SK-N-SH (cell line): ENCODE measurements at regions not wholly inside any gene's neighbourhood (a gene's known extent, or its start where the extent isn't known, plus 50 kb on each side); places are given as distances from the start of the nearest gene placed in this dataset.

Experiments used
- CTCF ChIA-PET: fragments of 300-600, 350-600 bp; formaldehyde crosslinking; extraction: SDS; loops from one replicate; lab custom pipeline; 2021; lab: Yijun Ruan, JAX
- POLR2A ChIA-PET: fragments of 350-600 bp; sonication (Branson Sonifier 250); formaldehyde crosslinking; extraction: SDS; loops from one replicate; lab custom pipeline; 2020; ENCODE audit warnings: antibody characterized with exemption, inconsistent platforms; lab: Yijun Ruan, JAX
- DNase-seq: peaks from one replicate; pipeline ENCODE4 v3.0.0; 2012
- H2AFZ ChIP-seq: fragments of 200-600 bp; sonication (generic); 2 replicates; pipeline ENCODE4 v1.8.1; 2016; ENCODE audit warnings: antibody characterized with exemption, mild to moderate bottlenecking, low read depth
- H3F3A ChIP-seq: fragments of 200-600 bp; sonication (generic); replicated peaks from 2 replicates; pipeline ENCODE3; 2016; ENCODE audit warnings: antibody characterized with exemption, mild to moderate bottlenecking; ENCODE audit not compliant: insufficient read depth
- H3K27ac ChIP-seq, 2 experiments: fragments of 200-500 bp in 1 of 2; fragments of 200-600 bp in 1 of 2; sonication (Bioruptor generic) in 1 of 2; sonication (generic), shearing (Covaris generic) in 1 of 2; 2 replicates each; pipeline versions ENCODE4 v1.5.1 to v1.6.1; 2014 to 2016; ENCODE audit warnings: low read depth in 2 of 2, inconsistent platforms in 1 of 2, low read length in 1 of 2, mild to moderate bottlenecking in 1 of 2, mixed read lengths in 1 of 2
- H3K27me3 ChIP-seq: fragments of 200-600 bp; sonication (generic), shearing (Covaris generic); 2 replicates; pipeline ENCODE4 v1.6.1; 2016; ENCODE audit warnings: mixed run types; ENCODE audit not compliant: insufficient read depth
- H3K36me3 ChIP-seq, 2 experiments: fragments of 200-500 bp in 1 of 2; fragments of 200-600 bp in 1 of 2; sonication (Bioruptor generic) in 1 of 2; sonication (generic) in 1 of 2; replicated peaks in 1 of 2; 2 replicates each; pipeline versions ENCODE3 to v1.5.1; 2014 to 2016; ENCODE audit warnings: low read length in 1 of 2, mild to moderate bottlenecking in 1 of 2; ENCODE audit not compliant: insufficient read depth in 2 of 2, control insufficient read depth in 1 of 2
- H3K4me1 ChIP-seq, 2 experiments: fragments of 200-500 bp in 1 of 2; fragments of 200-600 bp in 1 of 2; sonication (Bioruptor generic) in 1 of 2; sonication (generic), shearing (Covaris generic) in 1 of 2; 2 replicates each; pipeline versions ENCODE4 v1.5.1 to v1.6.1; 2014 to 2016; ENCODE audit warnings: low read depth in 1 of 2, low read length in 1 of 2, mixed run types in 1 of 2; ENCODE audit not compliant: insufficient read depth in 2 of 2, control insufficient read depth in 1 of 2
- H3K4me2 ChIP-seq: fragments of 200-600 bp; sonication (generic), shearing (Covaris generic); 2 replicates; pipeline ENCODE4 v1.6.1; 2017; ENCODE audit warnings: mixed run types
- H3K4me3 ChIP-seq, 2 experiments: fragments of 200-500 bp in 1 of 2; fragments of 200-600 bp in 1 of 2; sonication (Bioruptor generic) in 1 of 2; sonication (generic), shearing (Covaris generic) in 1 of 2; 2 replicates each; pipeline versions ENCODE4 v1.5.1 to v1.8.1; 2014 to 2016; ENCODE audit warnings: low read depth in 2 of 2, inconsistent platforms in 1 of 2, low read length in 1 of 2, mild to moderate bottlenecking in 1 of 2, mixed read lengths in 1 of 2, moderate library complexity in 1 of 2
- H3K79me2 ChIP-seq: fragments of 200-600 bp; sonication (generic); 2 replicates; pipeline ENCODE4 v1.8.1; 2017; ENCODE audit warnings: mild to moderate bottlenecking; ENCODE audit not compliant: insufficient read depth
- H3K9ac ChIP-seq: fragments of 200-600 bp; sonication (generic); 2 replicates; pipeline ENCODE4 v1.6.1; 2017; ENCODE audit warnings: mixed run types
- H3K9me2 ChIP-seq: fragments of 200-600 bp; sonication (generic); 2 replicates; pipeline ENCODE4 v1.6.1; 2017; ENCODE audit warnings: mixed run types
- H3K9me3 ChIP-seq: fragments of 200-600 bp; sonication (generic); 2 replicates; pipeline ENCODE4 v1.6.1; 2017; ENCODE audit warnings: mixed run types, mild to moderate bottlenecking, moderate library complexity
- H4K20me1 ChIP-seq: fragments of 200-600 bp; sonication (generic); 2 replicates; pipeline ENCODE4 v1.6.1; 2017; ENCODE audit warnings: mild to moderate bottlenecking, mixed run types; ENCODE audit not compliant: insufficient read depth
- CTCF ChIP-seq: fragments of 200-600 bp; sonication (generic); IDR thresholded peaks from 2 replicates; pipeline ENCODE4 v1.6.1; 2017; ENCODE audit warnings: antibody characterized with exemption, mild to moderate bottlenecking, moderate library complexity
- FOSL2 ChIP-seq: IDR thresholded peaks from 2 replicates; pipeline ENCODE4 v1.4.0; 2012; ENCODE audit warnings: low read depth, mild to moderate bottlenecking, moderate library complexity, borderline replicate concordance
- GABPA ChIP-seq: IDR thresholded peaks from 2 replicates; pipeline ENCODE4 v1.4.0; 2012; ENCODE audit warnings: low read depth, mild to moderate bottlenecking
- JUND ChIP-seq: IDR thresholded peaks from 2 replicates; pipeline ENCODE4 v1.4.0; 2012
- MXI1 ChIP-seq: IDR thresholded peaks from 2 replicates; pipeline ENCODE4 v1.6.1; 2012; ENCODE audit warnings: mild to moderate bottlenecking, low read depth, low read length, improper control_type of control experiment
- RAD21 ChIP-seq: IDR thresholded peaks from 2 replicates; pipeline ENCODE4 v1.6.1; 2012; ENCODE audit warnings: mild to moderate bottlenecking, low read length
- REST ChIP-seq: IDR thresholded peaks from 2 replicates; pipeline ENCODE4 v1.6.1; 2012; ENCODE audit warnings: mild to moderate bottlenecking, low read depth, low read length, moderate library complexity
- RFX5 ChIP-seq: IDR thresholded peaks from 2 replicates; pipeline ENCODE4 v1.6.1; 2012; ENCODE audit warnings: mild to moderate bottlenecking, improper control_type of control experiment, low read length
- SIN3A ChIP-seq: IDR thresholded peaks from 2 replicates; pipeline ENCODE4 v1.6.1; 2012; ENCODE audit warnings: low read depth, mild to moderate bottlenecking, low read length, moderate library complexity, borderline replicate concordance
- SMC3 ChIP-seq: IDR thresholded peaks from 2 replicates; pipeline ENCODE4 v1.6.1; 2012; ENCODE audit warnings: low read depth, low read length, improper control_type of control experiment
- TCF12 ChIP-seq: IDR thresholded peaks from 2 replicates; pipeline ENCODE4 v1.4.0; 2012
- TEAD4 ChIP-seq: IDR thresholded peaks from 2 replicates; pipeline ENCODE4 v1.4.0; 2012; ENCODE audit warnings: mild to moderate bottlenecking, borderline replicate concordance; ENCODE audit not compliant: insufficient read depth
- ZBTB33 ChIP-seq: IDR thresholded peaks from 2 replicates; pipeline ENCODE4 v1.4.0; 2012; ENCODE audit warnings: low read depth, borderline replicate concordance
- WGBS: methylation state at CpG from one replicate; pipeline ENCODE4 v1.1.6; 2017; ENCODE audit warnings: low lambda C conversion rate; 5-methylcytosine and 5-hydroxymethylcytosine counted together

- TF ChIP-seq GABPA (no peak), CTCF (no peak), RFX5 (no peak), MXI1 (no peak), REST (no peak), TCF12 (no peak), TEAD4 (no peak), SMC3 (no peak)
- Histone ChIP-seq H3K9me2 (no peaks in the 10 kb centered on the region), H3K36me3 (no peaks in the 10 kb centered on the region), H3K9me3 (no peaks in the 10 kb centered on the region), H2AFZ (no peak overlapping the region), H3K4me1 (no peaks in the 10 kb centered on the region), H3K27me3 (no peaks in the 10 kb centered on the region), H3K4me3 (no peak overlapping the region), H3F3A (no peaks in the 10 kb centered on the region), H3K4me2 (no peak overlapping the region), H4K20me1 (no peaks in the 10 kb centered on the region), H3K9ac (no peak overlapping the region), H3K79me2 (no peaks in the 10 kb centered on the region), H3K27ac (no peak overlapping the region)
- DNase-seq, result no peak
- 41% methylated on average over 1 of the region's 1 CpG for WGBS
- ChIA-PET POLR2A (no interaction called here), CTCF (interaction anchor here (0.6 kb wide), 1 partner anchor 535 kb away, joined by 3 read pairs; no protein-coding TSS in a partner anchor)
Measured at GRCh38 chr20:24403406-24403805, 66.0 kb upstream of the SYNDIG1 start.

GRCh38 chr20:24402188-24402587 lies 67.2 kb upstream of the SYNDIG1 start:
- ChIA-PET CTCF (no interaction called here), POLR2A (no interaction called here)
- Histone ChIP-seq H3K4me3 (no peak overlapping the region), H3K4me2 (no peak overlapping the region), H3K27me3 (no peaks in the 10 kb centered on the region), H3K4me1 (no peaks in the 10 kb centered on the region), H3K9ac (no peak overlapping the region), H2AFZ (no peak overlapping the region), H3K79me2 (no peaks in the 10 kb centered on the region), H3K27ac (no peak overlapping the region), H3F3A (no peaks in the 10 kb centered on the region), H3K9me2 (no peaks in the 10 kb centered on the region), H4K20me1 (no peaks in the 10 kb centered on the region)
- WGBS, result 6% methylated on average over 2 of the region's 2 CpGs
- no peak for DNase-seq
- no peak for TF ChIP-seq CTCF
- TF ChIP-seq RFX5, result no peak
- no peak for TF ChIP-seq FOSL2
- TF ChIP-seq GABPA, result no peak
- TF ChIP-seq JUND, result no peak
- TF ChIP-seq SIN3A, result no peak
- TF ChIP-seq ZBTB33, result no peak
- no peak for TF ChIP-seq RAD21
- TF ChIP-seq, all 33 proteins: peak for 0
- Histone ChIP-seq H3K36me3 (no peaks in the 10 kb centered on the region), H3K9me3 (no peaks in the 10 kb centered on the region)
